HG02870 (cell line): ENCODE measurements at regions not wholly inside any gene's neighbourhood (a gene's known extent, or its start where the extent isn't known, plus 50 kb on each side); places are given as distances from the start of the nearest gene placed in this dataset.

Experiments
- ATAC-seq: cut with Tn5 transposase; IDR thresholded peaks from one replicate; pipeline ENCODE4 v1.9.1; 2021; ENCODE audit warnings: mild to moderate bottlenecking, moderate library complexity; ENCODE audit not compliant: unreplicated experiment

DNA sequence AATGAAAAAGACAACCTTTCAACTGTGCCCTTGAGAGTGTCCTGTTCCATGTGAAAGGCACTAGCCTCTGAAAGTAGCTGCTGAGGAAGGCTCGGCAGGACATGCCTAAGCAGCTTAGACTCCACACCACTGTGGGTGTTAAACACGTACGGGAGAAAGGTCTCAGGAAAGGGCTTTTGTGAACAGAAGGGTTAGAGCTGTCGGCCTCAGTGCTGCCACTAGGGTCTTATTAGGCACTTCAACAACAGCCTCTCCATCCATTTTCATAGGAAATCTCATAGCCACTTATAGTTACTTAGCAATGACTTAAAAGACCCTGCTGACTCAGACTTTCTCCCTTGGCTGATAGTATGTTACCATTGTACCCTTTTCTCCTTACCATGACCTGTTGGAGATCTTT, 662.8 kb downstream of the TBC1D32 start:
- ATAC-seq = no peak

DNA sequence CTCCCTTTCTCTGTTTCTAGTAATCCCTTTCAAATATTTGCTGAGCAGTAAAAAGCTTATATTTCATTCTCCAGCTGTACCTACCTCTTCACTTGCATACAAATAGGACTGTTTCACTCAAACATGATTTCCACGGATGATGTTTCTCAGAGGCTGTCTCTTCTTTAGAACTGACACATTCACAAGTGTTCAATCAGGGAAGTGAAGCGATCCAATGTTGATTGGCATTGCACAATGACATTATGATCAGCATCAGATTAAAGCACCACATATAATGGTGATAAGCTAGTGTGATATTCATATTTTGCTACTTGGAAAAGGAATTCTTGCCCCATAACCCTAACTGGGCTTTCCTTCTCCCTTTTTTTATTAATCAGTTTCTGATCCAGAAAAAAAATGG, 681.8 kb downstream of the TBC1D32 start:
- ATAC-seq = no peak

DNA sequence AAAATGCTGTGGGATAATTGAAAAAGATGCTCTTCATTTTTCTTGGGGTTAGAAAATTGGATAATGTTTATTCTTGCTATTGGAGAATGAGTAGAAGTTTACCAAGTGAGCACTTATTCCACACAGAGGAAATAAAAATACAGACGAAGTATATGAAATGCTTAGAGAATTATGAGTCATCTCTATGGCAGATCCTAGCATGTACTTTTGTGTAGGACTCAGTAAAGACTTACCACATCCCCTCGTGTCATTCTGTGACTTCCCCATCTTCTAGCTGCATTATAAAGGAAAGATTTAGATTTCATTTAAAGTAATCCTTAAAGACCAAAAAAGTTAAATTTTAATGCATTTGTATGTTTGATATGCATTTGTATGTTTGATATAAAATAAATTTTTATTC, 685.6 kb downstream of the TBC1D32 start:
- no peak for ATAC-seq

DNA sequence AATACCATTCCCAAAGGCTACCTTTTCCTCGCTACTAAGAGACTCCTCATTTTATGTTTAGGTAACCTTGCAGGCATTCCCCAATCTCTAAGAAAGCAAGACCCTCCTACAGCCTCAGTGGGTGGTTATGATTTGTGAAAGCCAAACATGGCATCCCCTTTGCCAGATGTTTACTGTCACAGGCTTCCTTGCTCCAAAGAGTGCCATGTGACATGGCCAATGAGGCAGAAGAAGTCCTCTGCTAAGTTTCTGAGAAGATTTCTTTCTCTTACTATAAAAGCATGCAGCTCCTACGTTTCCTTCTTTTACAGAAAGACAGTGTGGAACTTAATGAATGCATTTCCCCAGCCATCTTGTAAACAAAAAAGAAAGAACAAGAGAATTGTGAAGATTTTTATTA, 688.2 kb downstream of the TBC1D32 start:
- no peak for ATAC-seq

DNA sequence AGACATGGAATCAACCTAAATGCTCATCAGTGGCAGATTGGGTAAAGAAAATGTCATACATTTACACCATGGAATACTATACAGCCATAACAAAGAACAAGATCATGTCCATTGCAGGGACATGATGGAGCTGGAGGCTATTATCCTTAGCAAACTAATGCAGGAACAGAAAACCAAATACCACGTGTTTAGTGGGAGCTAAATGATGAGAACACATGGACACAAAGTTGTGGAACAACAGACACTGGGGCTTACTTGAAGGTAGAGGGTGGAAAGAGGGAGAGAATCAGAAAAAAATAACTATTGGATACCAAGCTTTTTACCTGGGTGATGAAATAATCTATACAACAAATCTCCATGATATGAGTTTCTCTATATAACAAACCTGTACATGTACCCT, 701.3 kb downstream of the TBC1D32 start:
- ATAC-seq = no peak

DNA sequence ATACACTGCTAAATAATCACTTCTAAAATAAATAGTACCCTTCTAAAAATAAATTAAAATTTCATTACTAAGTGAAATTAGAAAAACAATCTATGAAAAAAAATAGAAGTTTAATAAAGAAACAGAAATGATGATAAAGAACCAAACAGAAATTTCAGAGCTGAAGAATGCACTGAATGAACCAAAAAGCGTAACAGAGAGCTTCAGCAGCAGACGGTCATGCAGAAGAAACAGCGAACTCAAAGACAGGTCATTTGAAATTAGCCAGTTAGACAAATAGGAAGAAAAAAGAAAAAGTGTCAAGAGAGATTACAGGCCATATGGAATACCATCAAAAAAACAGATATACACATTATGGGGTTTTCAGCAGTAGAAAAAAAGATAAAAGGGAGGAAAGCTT, 706.7 kb downstream of the TBC1D32 start:
- no peak for ATAC-seq

DNA sequence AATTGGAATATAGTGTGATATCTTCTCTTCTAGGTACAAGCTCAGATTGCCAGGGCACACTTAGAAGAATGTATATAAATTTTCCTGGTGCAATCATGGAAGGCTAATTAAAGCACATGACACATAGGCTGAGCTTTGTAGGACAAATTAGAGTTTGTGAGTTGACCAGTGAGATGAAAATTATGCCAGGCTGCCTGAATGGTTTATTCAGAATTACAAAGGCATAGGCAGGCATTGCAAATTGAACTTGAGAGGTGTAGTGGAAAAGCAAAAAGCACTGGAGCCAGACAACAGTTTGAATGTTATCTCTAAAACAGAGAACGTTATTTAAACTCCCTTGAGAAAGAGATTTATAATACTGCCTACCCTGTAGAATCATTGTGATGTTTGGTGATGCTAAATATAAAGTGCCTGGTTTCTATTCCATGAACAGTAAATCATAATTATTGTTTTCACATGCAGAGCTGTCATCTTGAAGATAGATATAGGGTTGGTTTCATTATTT, 712.1 kb downstream of the TBC1D32 start:
- ATAC-seq = no peak

DNA sequence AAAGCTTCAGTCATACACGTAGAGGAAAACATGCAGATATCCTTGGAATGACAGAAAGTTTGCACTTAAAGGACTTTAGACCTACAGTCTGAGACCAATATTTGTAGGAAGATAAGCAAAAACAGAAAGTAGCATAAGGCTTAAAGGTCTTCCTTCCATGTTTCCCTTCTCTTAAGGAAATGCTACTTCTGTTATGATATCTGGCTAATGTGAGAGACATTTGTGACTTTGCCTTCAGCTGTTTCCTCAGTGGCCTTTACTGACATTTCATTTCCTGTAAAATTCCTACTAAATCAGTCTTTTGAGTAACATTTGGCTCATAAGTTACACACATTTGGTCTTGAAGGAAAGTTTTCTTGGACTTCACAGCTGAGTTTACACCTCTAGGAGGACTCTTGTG, 713.4 kb downstream of the TBC1D32 start:
- no peak for ATAC-seq

DNA sequence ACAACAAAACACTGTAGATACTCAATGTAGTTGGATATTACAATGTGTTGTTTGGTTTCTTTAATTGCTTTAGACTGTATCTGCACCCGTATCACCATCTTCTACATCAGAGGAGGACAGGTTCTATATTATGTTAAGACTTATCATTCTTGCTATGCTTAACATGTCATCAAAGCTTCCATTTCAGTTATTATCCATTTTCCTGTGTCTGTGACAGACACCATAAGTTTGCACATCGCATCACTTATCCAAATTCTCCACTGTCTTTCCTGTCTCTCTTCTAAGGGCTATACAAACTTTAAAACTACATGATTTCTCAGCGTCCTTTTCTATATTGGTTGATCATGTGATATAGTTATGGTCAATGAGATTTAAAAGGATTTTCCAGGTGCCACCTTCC, 719.0 kb downstream of the TBC1D32 start:
- no peak for ATAC-seq

DNA sequence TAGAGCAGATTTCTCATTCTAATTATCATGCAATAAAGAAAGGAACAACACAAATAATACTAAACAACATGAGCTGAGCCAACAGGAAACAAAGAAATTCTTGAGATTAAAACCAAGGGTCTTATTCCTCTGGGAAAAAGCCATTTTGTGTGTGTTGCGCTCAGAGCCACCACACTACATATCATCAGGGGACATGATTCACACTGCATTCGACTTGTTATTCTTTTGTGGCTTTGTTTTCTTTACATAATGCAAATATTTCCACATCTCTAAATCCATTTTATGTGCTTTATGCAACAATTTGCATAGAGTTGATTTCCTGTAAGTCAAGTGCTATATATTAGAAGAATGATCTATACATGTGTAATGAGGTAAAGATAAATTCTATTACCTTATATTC, 719.6 kb downstream of the TBC1D32 start:
- no peak for ATAC-seq

DNA sequence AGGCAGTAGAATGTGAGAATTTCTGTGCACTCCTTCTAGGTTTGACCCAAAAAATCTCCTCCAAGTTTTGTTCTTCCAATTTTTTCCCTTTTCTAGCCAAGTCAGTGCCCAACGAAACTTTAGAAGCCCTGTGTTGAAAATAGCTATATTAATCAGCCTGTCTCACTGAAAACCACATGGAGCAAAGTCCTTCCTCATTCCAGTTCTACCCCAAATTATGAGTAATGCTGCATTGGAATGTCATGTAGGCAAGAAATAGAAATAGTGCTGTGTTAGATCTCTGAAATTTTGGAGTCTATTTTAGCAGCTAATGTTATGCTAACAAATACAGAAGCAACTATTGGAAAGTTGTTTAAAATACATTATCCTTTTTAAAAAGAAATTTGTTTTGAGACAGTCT, 725.5 kb downstream of the TBC1D32 start:
- ATAC-seq = no peak

DNA sequence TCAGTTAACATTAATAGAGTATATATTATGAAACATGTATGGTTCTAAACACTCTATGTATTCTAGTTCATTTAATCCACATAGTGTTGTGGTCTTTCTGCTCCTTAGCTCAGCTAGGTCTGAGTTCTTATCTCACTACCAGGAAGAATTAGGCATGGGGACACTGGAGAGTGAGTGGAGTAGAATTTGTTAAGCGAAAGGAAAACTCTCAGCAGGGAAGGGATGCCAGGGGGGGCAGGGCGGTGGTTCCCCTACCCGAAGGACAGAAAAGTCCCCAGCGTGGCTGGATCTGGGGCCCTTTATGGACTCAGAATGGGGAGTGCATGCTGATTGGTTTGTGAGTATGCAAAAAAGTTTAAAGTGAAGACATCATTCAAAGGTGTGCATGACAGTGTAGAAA, 727.5 kb downstream of the TBC1D32 start:
- ATAC-seq = no peak

DNA sequence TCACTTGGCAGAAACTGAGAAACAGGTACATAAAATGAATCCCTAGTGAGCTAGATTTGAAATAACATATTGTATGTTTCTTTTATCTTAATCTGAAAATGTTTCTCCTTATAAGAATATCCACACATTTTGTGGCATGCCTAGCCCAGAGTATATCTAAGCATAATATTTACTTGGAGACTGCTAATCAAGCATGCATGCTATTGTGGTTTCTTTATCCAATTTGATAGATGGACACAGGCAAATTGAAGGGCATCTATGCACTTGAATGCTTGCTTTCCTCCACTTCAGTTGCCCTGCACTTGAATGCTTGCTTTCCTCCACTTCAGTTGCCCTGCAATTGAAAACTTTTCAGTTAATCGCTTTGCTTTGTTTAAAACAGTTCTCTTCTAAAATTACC, 729.8 kb downstream of the TBC1D32 start:
- ATAC-seq = no peak

DNA sequence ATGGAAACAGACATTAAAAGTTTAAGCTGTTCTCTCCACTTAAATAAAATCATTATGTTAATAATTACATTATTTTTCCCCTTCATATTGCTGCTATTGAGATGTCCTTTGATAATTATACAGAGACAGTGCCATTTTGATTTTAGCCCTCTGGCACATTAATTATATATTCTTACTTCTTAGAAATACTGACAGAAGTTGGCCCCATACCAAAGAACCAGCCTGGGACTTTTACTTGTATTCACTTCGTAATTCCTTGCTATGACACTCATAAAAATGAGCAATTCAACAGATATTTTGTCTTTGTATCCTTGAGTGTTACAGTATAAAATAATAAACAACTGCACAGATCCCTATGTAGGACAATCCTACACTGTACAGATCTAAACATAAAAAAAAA, 743.7 kb downstream of the TBC1D32 start:
- ATAC-seq = no peak

DNA sequence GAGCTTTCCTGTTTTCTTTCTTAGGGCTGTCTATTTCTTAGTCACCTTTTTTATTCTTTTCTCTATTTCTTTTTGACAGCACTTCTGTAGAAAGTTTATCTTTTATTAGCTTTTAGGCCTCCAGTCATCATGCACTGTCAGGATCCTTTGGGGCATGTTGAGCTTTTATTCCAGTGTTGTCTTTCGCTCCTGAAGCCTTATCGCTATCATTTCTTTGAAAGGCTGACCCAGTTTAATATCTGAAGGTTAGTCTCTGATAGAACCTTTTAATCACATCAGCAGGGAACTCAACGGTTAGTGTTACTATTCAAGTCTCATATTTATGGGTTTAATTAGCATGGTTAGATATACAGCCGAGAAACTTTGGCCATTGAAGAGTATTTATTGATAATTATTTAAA, 745.9 kb downstream of the TBC1D32 start:
- no peak for ATAC-seq

DNA sequence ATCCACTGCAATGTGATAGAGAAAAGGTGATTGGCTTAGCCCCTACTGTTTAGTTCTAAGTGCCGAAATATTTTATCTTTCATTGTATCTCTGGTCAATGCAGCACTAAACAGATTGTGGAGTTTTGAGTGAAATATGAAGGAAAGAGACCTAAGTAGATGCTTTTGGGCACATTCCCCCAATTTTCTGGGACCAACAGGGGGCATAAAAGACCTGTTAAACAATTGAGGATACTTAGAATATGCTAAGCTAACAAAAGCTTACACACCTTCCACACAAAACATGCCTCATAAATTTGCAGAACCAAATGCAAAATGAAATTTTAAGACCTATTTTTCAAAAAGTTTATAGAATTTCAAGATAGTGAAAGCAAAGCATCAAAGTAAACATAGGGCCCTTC, 746.9 kb downstream of the TBC1D32 start:
- ATAC-seq = no peak

DNA sequence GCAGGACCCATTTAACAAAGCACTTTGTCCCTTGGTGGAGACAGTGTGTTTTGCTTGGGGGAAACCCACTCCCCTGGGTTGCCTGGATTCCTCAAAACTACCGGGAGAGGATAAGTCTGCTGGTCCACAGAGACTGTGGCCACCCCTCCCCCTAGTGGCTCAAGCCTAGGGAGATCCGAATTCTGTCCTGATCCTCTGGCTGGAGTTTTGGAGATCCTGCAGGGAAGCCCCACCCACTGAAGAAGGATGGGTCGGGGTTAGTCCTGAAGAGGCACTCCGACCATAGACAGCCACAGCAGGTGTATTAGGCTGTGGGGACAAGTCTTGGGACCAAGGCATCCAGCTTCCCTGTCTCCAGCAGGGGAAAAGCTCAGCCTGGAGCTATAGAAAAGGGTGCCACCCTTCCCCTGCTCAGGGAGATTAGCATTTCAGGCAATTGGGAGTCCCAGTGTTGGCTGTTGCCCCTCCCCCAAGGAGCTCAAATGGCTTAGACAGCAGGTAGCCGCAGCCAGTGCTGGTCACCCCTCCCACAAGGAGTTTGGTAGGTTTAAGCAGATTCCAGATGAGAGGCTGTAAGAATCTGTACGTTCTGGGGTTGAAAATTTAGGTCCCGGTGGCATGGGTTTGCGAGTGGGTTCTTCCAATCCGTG, 750.0 kb downstream of the TBC1D32 start:
- no peak for ATAC-seq

DNA sequence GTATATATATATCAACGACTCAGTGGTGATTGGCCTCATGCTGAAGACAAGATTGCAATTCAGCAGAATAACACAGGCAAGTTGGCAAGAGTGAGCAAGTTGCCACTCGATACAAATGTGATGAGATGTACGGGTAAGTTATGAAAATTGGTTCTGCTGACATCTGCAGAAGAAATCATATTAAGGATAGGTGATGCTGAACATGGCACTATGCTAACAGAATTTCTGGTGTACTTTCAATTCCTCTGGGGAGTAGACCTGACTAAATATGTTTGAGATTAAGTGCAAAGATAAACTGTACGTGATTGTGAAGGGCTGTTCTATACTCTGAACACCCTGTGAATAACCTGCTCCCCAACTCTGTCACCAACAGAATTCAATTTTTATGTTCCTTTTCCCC, 758.2 kb downstream of the TBC1D32 start:
- no peak for ATAC-seq

DNA sequence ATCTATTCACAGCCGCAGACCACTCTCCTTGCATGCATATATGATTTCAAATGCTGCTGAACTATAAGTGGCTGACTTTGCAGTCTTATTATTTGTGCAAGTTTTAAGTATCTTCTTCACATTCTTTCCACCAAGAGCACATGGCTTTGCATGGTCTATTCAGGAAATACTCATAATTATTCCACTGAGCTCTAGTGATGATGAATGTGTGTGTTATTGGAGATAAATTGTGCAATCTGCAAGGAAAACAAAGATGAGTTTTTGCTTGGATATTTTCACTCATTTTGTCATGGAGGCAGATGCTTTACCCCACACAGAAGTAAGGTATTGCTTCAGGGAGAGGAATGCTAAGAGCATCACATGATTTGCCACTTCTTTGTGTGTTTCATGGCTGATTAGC, 764.6 kb downstream of the TBC1D32 start:
- no peak for ATAC-seq

DNA sequence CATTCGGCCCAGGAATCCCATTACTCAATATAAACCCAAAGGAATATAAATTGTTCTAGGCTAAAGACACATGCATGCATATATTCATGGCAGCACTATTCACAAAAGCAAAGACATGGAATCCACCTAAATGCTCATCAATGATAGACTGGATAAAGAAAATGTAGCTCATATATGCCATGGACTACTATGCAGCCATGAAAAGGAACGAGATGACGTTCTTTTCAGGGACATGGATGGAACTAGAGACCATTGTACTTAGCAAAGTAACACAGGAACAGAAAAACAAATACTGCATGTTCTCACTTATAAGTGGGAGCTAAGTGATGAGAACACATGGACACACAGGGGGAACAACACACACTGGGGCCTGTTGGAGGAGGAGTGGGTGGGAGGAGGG, 769.5 kb downstream of the TBC1D32 start:
- no peak for ATAC-seq

DNA sequence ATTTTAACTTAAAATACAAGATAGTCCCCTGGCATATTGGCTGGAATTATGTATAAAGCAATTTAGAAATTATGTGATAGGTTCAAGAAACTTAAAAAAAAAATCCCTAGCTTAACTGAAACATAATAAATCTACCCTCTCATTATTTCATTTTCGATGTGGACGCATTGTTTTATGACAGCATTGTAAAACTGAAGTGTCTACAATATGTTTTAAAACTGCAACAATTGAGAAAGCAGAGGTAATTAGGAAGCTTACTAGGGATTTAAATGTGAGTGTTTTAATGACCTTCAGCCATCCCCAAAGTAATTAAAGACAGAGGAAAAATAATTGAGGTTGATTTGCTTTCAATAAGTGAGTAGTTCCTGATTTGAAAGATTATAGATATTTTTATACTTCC, 776.0 kb downstream of the TBC1D32 start:
- ATAC-seq = no peak

DNA sequence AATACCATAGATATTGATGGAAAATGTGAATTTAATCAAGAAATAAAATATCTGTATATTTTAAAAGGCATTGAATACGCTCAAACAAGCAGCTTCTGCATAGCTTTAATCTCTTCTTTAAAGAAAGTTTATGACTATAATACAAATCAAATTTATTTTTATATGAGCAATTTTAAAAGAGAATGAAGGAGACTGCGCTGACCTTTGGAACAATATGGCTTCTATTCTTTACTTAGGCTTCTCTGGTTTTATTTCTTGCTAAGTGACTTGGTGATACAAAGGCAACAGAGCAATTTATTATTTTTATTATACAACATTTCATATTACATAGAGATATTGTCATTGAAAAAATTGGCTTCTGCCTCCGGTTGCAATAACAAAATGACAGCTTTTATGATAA, 776.7 kb downstream of the TBC1D32 start:
- ATAC-seq = no peak

DNA sequence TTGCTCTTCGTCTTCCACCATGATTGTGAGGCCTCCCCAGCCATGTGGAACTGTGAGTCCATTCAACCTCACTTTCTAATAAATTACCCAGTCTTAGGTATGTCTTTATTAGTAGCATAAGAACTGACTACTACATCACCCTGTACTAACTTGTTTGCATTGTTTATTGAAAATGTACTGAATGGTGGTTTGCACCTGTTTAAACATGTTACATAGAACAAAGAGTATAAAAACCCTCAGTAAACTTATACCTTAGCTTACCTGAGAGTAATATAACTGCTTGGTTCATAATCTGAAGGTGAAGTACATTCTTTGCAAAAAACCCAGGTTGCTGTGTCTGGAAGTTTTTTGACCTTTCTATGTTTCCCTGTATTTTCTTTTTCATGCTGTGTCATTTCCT, 777.8 kb downstream of the TBC1D32 start:
- no peak for ATAC-seq
